ENCODE measurements at regions not wholly inside any gene's neighbourhood (a gene's known extent, or its start where the extent isn't known, plus 50 kb on each side); places are given as distances from the start of the nearest gene placed in this dataset.

DNA sequence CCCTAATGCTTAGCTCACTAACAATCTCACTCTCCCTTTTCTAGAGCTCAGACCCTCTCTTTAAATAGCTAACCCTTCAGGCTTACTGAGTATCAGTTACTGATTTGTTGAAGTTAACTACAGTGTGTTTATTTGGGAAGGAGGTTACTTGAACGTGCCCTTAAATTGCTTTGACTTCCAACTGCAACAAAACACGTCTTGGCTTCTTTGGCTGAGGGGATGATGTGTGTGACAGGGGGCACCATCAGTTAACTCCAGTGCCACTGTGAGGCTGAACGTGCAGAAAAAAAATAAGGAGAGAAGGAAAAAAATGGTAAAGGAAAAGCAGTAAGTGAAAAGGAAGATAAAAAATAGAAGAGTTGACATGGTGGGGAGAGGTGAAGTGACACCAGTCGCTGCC, 75.1 kb upstream of the NRIP1 start:
- H3K4me1 Mint-ChIP-seq: no peaks in the 10 kb centered on the region
- H3K9me3 Mint-ChIP-seq: no peaks in the 10 kb centered on the region
- H3K4me3 Mint-ChIP-seq: no peak overlapping the region
- no peak overlapping the region for H3K27ac Mint-ChIP-seq
- no peak for DNase-seq
- peaks cover 15% of the 10 kb centered on the region for H3K27me3 Mint-ChIP-seq
- H3K36me3 Mint-ChIP-seq: no peaks in the 10 kb centered on the region

- Mint-ChIP-seq H3K27ac (no peak overlapping the region), H3K4me1 (no peaks in the 10 kb centered on the region), H3K9me3 (no peaks in the 10 kb centered on the region), H3K36me3 (no peaks in the 10 kb centered on the region), H3K27me3 (peaks cover 15% of the 10 kb centered on the region), H3K4me3 (no peak overlapping the region)
- DNase-seq: no peak
Observed at GRCh38 chr21:15140321-15141019, 75.7 kb upstream of the NRIP1 start.

DNA sequence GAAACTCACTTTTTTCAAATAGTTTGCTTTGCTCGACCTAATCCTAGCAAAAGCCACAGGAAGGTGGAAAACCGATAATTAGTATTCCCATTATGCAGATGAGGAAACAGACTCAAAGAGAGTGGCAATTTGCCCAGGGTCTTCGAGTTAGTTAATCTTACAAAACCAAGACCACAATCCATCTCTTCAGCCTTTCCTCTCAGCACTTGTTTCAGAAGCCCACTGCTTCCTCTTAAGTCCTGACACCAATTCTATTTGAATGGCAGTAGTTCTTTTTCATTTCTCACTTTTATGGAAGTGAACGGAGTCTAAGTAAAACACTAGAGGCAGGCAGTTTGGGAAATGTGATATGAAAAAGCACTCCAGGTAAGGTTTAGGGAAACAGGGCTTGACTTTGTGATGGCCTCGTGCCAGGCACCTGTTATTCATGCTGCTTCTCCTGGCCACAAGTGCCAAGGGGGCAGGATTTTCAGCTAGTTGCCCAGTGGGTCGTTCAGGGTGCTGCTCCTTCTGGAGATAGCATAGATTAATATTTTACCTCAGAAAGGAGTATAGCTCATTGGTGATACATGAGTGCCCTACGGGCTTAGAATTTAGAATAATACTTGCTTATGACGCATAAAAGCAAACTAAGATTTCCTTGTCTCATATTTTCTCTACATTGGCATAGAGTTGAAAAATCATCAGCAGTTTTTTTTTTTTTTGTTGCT, 76.6 kb upstream of the NRIP1 start:
- DNase-seq: no peak
- no peaks in the 10 kb centered on the region for H3K36me3 Mint-ChIP-seq
- no peaks in the 10 kb centered on the region for H3K4me1 Mint-ChIP-seq
- H3K27me3 Mint-ChIP-seq: peaks cover 15% of the 10 kb centered on the region
- no peaks in the 10 kb centered on the region for H3K9me3 Mint-ChIP-seq
- no peak overlapping the region for H3K4me3 Mint-ChIP-seq
- no peak overlapping the region for H3K27ac Mint-ChIP-seq

GRCh38 chr21:15144026-15144425, 79.2 kb upstream of the NRIP1 start:
- Mint-ChIP-seq H3K27ac (no peak overlapping the region), H3K9me3 (no peaks in the 10 kb centered on the region), H3K36me3 (no peaks in the 10 kb centered on the region)

GRCh38 chr21:15148437-15148836, 83.6 kb upstream of the NRIP1 start:
- H3K4me1 Mint-ChIP-seq: peaks cover 3% of the 10 kb centered on the region
- no peak overlapping the region for H3K4me3 Mint-ChIP-seq
- no peak for DNase-seq
- no peaks in the 10 kb centered on the region for H3K36me3 Mint-ChIP-seq
- H3K27me3 Mint-ChIP-seq: no peaks in the 10 kb centered on the region
- no peak overlapping the region for H3K27ac Mint-ChIP-seq
- H3K9me3 Mint-ChIP-seq: no peaks in the 10 kb centered on the region

More at GRCh38 chr21:15144026-15144425, 79.2 kb upstream of the NRIP1 start:
- Mint-ChIP-seq H3K27me3 (peaks cover 9% of the 10 kb centered on the region), H3K4me1 (no peaks in the 10 kb centered on the region), H3K4me3 (no peak overlapping the region)
- DNase-seq: no peak

DNA sequence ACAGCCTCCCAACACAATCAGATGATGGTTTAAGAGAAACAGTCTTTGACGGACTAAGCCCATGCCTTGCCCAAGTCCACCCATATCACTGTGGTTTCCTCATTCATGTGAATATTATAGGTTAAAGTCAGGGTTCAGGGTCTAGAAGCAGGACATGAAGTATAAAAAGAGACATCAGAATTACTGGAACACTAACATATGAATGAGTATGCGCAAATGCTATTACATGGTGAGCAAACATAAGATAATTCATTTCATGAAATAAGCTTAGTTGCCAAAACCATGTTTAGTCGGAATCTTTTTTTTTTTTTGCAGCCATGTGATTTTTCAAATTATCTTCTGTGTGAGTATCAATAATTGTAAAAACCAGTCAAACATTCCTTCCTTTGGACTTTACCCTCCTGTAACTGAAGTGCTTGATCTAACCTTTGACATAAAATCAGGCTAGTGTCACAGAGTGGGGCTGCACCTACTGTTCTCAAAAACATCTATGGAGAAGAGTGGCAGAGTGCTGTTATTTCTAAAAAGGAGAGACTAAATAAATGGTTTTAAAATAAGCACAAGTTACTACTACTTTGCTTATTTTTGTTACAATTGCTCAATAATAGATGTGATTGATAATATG, 84.9 kb upstream of the NRIP1 start:
- H3K36me3 Mint-ChIP-seq: peaks cover under 1% of the 10 kb centered on the region
- H3K27ac Mint-ChIP-seq: no peak overlapping the region
- H3K4me3 Mint-ChIP-seq: no peak overlapping the region
- DNase-seq: no peak
- H3K9me3 Mint-ChIP-seq: peaks cover 3% of the 10 kb centered on the region
- H3K27me3 Mint-ChIP-seq: no peaks in the 10 kb centered on the region
- H3K4me1 Mint-ChIP-seq: peaks cover 3% of the 10 kb centered on the region

GRCh38 chr21:15151385-15152103, 86.7 kb upstream of the NRIP1 start:
- H3K36me3 Mint-ChIP-seq: peaks cover 2% of the 10 kb centered on the region
- H3K27me3 Mint-ChIP-seq: no peaks in the 10 kb centered on the region
- H3K4me1 Mint-ChIP-seq: peaks cover 5% of the 10 kb centered on the region
- H3K9me3 Mint-ChIP-seq: peaks cover 4% of the 10 kb centered on the region
- no peak overlapping the region for H3K27ac Mint-ChIP-seq
- no peak for DNase-seq
- no peak overlapping the region for H3K4me3 Mint-ChIP-seq

DNA sequence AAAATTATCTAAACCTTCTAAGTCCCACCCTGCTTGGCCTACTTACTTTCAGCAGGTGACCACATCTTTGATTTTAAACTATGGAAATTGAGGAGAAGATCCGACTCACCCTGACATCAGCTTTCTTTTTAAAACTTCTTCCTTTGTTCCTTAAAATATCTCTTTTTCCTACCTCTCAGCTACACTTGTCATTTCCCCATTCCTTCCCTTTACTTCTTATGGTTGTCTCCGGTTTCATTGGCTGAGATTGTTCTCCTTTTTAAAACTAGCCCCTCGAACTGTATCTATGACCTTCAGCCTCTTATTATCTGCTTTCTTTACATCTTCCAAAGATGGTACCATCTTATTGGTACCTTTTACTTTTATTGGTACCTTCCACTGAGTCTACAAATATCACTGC, 87.8 kb upstream of the NRIP1 start:
- Mint-ChIP-seq H3K27me3 (no peaks in the 10 kb centered on the region), H3K4me1 (peaks cover 5% of the 10 kb centered on the region), H3K4me3 (no peak overlapping the region), H3K27ac (no peak overlapping the region), H3K36me3 (peaks cover 2% of the 10 kb centered on the region), H3K9me3 (peaks cover 7% of the 10 kb centered on the region)
- DNase-seq: no peak

DNA sequence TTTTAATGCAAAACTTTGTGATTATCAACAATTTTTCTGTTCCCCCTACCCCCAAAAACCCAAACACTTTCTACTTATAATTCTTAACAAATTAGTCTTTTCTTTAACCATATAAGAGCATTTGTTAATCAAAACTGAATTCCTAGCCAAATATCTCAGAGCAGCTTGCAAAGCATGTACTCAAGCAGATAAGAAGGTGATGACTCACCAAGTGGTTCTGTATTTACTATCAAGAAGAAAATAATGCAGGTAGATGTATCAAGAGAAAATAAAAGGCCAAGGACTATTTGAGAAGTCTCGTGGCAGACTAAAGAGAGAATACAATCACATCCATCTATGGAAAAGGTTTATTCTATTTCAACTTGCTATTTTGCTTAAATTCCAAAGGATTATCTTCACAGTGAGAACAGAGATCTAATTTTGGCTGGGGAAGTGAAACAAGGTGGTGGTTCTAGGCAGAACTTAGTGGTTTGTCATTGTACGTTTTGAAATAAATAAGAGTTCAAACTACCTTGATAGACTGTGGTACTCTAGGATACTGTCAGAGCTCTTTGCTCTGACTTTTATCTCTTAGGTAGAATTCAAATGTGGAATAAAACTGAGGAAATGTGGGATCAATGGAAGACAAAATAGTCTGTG, 94.7 kb upstream of the NRIP1 start:
- H3K4me3 Mint-ChIP-seq: no peak overlapping the region
- no peak overlapping the region for H3K27ac Mint-ChIP-seq
- DNase-seq: no peak
- peaks cover 6% of the 10 kb centered on the region for H3K9me3 Mint-ChIP-seq
- H3K4me1 Mint-ChIP-seq: peaks cover 4% of the 10 kb centered on the region
- peaks cover 2% of the 10 kb centered on the region for H3K36me3 Mint-ChIP-seq
- peaks cover 3% of the 10 kb centered on the region for H3K27me3 Mint-ChIP-seq

- no peaks in the 10 kb centered on the region for H3K36me3 Mint-ChIP-seq
Observed at GRCh38 chr21:15160136-15160535, 95.3 kb upstream of the NRIP1 start.

GRCh38 chr21:15162921-15163320, 98.1 kb upstream of the NRIP1 start:
- Mint-ChIP-seq H3K27me3 (peaks cover 4% of the 10 kb centered on the region), H3K27ac (no peak overlapping the region), H3K4me3 (no peak overlapping the region), H3K9me3 (no peaks in the 10 kb centered on the region), H3K4me1 (peaks cover 4% of the 10 kb centered on the region), H3K36me3 (no peaks in the 10 kb centered on the region)
- no peak for DNase-seq

More at GRCh38 chr21:15160136-15160535, 95.3 kb upstream of the NRIP1 start:
- Mint-ChIP-seq H3K4me1 (peaks cover 4% of the 10 kb centered on the region), H3K9me3 (peaks cover 3% of the 10 kb centered on the region), H3K27ac (no peak overlapping the region), H3K4me3 (no peak overlapping the region), H3K27me3 (peaks cover 4% of the 10 kb centered on the region)
- no peak for DNase-seq

GRCh38 chr21:15164273-15164672, 99.5 kb upstream of the NRIP1 start:
- Mint-ChIP-seq H3K9me3 (peaks cover 2% of the 10 kb centered on the region), H3K4me1 (peaks cover 4% of the 10 kb centered on the region), H3K36me3 (no peaks in the 10 kb centered on the region), H3K27ac (no peak overlapping the region), H3K27me3 (peaks cover 4% of the 10 kb centered on the region), H3K4me3 (no peak overlapping the region)
- no peak for DNase-seq

- peaks cover 4% of the 10 kb centered on the region for H3K27me3 Mint-ChIP-seq
- H3K4me1 Mint-ChIP-seq: peaks cover 4% of the 10 kb centered on the region
- H3K27ac Mint-ChIP-seq: no peak overlapping the region
- H3K4me3 Mint-ChIP-seq: no peak overlapping the region
- H3K9me3 Mint-ChIP-seq: peaks cover 2% of the 10 kb centered on the region
- no peak for DNase-seq
- H3K36me3 Mint-ChIP-seq: no peaks in the 10 kb centered on the region
Observed at GRCh38 chr21:15164678-15165303, 100.0 kb upstream of the NRIP1 start.

DNA sequence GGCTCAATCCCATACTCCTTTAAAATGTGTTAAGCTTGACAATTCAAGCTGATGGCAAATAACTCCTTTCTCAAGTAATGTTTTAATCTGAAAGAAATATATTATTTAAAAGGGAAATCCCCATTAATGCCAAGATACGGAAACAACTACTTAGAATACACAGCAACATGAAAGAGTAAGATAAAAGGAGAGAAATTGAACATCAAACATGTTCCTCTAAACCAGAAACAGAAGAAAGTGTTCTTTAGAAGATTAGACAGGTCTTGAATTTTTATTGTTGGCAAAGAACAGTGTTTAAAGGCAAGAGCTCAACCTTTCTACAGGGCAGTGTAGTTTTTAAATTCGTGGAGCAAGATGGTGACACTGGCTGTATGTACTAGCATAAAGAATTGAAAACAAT, 105.8 kb upstream of the NRIP1 start:
- DNase-seq: no peak
- Mint-ChIP-seq H3K9me3 (peaks cover 2% of the 10 kb centered on the region), H3K27me3 (no peaks in the 10 kb centered on the region), H3K36me3 (no peaks in the 10 kb centered on the region), H3K4me3 (no peak overlapping the region), H3K27ac (no peak overlapping the region), H3K4me1 (peaks cover 7% of the 10 kb centered on the region)
